Epithelial cell of esophagus (primary cell): ENCODE measurements at regions not wholly inside any gene's neighbourhood (a gene's known extent, or its start where the extent isn't known, plus 50 kb on each side); places are given as distances from the start of the nearest gene placed in this dataset.

ENCODE experiments used
- DNase-seq: peaks from one replicate; pipeline ENCODE4 v3.0.0; 2010; ENCODE audit warnings: low read depth
- H3K4me3 ChIP-seq: 2 replicates; pipeline ENCODE4 v1.5.1; 2011; ENCODE audit warnings: mild to moderate bottlenecking, low read length, control low read depth
- TF ChIP-seq, protein P1 (sequence below): IDR thresholded peaks from 2 replicates; pipeline ENCODE4 v1.5.1; 2011; ENCODE audit warnings: low read depth, mild to moderate bottlenecking, low read length, control low read depth, inconsistent platforms; ENCODE audit not compliant: insufficient read depth; ENCODE audit errors: missing control alignments

GRCh38 chr5:74471875-74472274 lies 168.7 kb downstream of the ENC1 start:
- TF ChIP-seq, protein P1, sequence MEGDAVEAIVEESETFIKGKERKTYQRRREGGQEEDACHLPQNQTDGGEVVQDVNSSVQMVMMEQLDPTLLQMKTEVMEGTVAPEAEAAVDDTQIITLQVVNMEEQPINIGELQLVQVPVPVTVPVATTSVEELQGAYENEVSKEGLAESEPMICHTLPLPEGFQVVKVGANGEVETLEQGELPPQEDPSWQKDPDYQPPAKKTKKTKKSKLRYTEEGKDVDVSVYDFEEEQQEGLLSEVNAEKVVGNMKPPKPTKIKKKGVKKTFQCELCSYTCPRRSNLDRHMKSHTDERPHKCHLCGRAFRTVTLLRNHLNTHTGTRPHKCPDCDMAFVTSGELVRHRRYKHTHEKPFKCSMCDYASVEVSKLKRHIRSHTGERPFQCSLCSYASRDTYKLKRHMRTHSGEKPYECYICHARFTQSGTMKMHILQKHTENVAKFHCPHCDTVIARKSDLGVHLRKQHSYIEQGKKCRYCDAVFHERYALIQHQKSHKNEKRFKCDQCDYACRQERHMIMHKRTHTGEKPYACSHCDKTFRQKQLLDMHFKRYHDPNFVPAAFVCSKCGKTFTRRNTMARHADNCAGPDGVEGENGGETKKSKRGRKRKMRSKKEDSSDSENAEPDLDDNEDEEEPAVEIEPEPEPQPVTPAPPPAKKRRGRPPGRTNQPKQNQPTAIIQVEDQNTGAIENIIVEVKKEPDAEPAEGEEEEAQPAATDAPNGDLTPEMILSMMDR, result no peak
- H3K4me3 ChIP-seq, result no peak overlapping the region
- no peak for DNase-seq

DNA sequence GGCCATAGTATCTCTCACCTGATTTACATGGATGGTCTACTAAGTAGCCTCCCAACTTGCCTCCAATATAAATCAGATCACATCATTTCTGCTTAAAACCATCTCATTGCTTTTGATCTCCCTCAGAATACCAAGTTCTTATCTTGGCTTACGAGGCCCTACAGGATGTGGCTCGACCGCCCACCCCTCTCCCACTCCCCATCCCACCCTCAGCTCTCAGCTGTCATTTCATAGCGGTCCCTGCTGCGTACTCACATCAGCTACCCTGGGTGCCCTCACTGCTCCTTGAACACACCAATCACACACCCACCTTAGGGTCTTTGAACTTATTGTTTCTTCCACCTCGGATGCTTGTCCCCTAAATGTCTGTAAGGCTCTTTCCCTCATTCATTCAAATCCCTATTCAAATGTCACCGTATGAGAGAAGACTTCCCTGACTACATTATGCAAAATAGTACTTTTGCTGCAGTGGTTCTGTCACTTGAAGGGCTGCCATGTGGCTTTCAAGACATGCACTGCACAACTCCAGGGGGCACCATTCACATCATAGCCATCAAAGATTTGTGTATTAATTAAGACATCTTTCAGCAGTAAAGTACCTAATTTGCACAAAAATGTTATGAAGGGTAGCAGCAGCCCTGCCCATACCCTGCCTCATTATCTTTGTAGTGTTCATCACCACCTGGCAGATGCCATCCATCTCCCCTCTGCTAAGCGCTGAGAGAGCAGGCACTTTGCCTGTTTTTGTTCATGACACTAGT lies 171.1 kb downstream of the ENC1 start:
- no peak overlapping the region for H3K4me3 ChIP-seq
- no peak for DNase-seq
- TF ChIP-seq, protein P1, result no peak

DNA sequence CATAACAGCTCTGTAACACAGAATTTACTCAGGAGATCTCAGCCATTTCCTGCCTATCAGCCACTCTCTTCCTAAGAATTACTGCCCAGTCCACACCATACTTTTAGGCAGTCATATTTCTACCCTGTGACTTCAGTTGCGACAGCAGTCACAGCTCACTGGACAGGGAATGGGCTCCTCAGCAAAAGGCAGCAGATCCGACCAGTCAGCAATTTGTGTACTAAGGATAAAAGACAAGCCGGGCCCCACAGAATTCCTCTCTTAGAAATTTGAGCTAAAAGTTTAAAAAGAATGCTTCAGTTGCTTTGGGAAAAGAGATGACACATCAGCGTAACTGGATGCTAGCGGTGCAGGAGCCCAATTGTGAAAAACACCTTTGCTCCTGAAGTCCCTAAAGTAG lies 172.1 kb downstream of the ENC1 start:
- DNase-seq, result no peak
- H3K4me3 ChIP-seq, result no peak overlapping the region
- TF ChIP-seq, protein P1, result no peak

- no peak overlapping the region for H3K4me3 ChIP-seq
- no peak for DNase-seq
- TF ChIP-seq, protein P1, result no peak
These were observed 174.8 kb downstream of the ENC1 start for GRCh38 chr5:74465724-74466123.

- DNase-seq, result peak; percentile 37
- TF ChIP-seq, protein P1, result no peak
- no peak overlapping the region for H3K4me3 ChIP-seq
These were observed 175.9 kb downstream of the ENC1 start for GRCh38 chr5:74464512-74465209.

DNA sequence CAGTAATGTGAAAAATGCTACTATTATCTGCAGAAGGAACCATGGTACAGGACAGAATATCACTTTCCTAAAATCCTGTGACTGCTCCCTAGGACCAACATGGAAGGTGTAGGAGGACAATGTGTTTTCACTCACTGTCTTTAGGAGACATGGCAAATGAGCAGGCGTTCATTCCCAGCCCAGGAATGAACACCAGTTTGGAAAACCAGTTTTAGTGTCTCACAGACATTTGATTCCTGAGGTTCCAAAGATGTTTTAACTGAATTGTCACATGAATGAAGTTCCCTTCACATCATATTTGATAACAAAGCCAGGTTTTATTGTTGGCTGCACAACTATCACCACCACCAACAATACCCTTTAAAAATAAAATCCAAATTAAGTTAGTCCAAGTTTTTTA lies 178.2 kb downstream of the ENC1 start:
- DNase-seq, result no peak
- TF ChIP-seq, protein P1, result no peak
- H3K4me3 ChIP-seq, result no peak overlapping the region

- TF ChIP-seq, protein P1, result no peak
- no peak for DNase-seq
- no peak overlapping the region for H3K4me3 ChIP-seq
These were observed 179.3 kb downstream of the ENC1 start for GRCh38 chr5:74461251-74461650.
